Esophagus (tissue), 2 donors: ENCODE measurements at regions not wholly inside any gene's neighbourhood (a gene's known extent, or its start where the extent isn't known, plus 50 kb on each side); places are given as distances from the start of the nearest gene placed in this dataset.

ENCODE experiments used
- H3K27ac ChIP-seq, 2 donors: one replicate each; pipeline ENCODE4 v1.5.1; 2013; ENCODE audit warnings: low read depth in 2 of 2, mild to moderate bottlenecking in 2 of 2, inconsistent platforms in 1 of 2, low read length in 1 of 2, moderate library complexity in 1 of 2
- H3K27me3 ChIP-seq, 2 donors: one replicate each; pipeline ENCODE4 v1.6.1; 2013; ENCODE audit warnings: low read length in 2 of 2, control low read depth in 1 of 2, mild to moderate bottlenecking in 1 of 2; ENCODE audit not compliant: insufficient read depth in 2 of 2, control insufficient read depth in 1 of 2
- H3K36me3 ChIP-seq, 2 donors: one replicate each; pipeline ENCODE4 v1.6.1; 2013; ENCODE audit warnings: low read length in 1 of 2; ENCODE audit not compliant: control insufficient read depth in 2 of 2, insufficient read depth in 2 of 2
- H3K4me1 ChIP-seq, 2 donors: one replicate each; pipeline ENCODE4 v1.6.1; 2013; ENCODE audit warnings: low read length in 1 of 2; ENCODE audit not compliant: control insufficient read depth in 2 of 2, insufficient read depth in 2 of 2
- H3K4me3 ChIP-seq, 2 donors: one replicate each; pipeline ENCODE4 v1.5.1; 2013; ENCODE audit warnings: low read length in 2 of 2, mild to moderate bottlenecking in 2 of 2, low read depth in 1 of 2, moderate library complexity in 1 of 2
- H3K9me3 ChIP-seq, 2 donors: one replicate each; pipeline ENCODE4 v1.6.1; 2013; ENCODE audit warnings: mild to moderate bottlenecking in 2 of 2, low read depth in 1 of 2, low read length in 1 of 2, moderate library complexity in 1 of 2; ENCODE audit not compliant: control insufficient read depth in 2 of 2, insufficient read depth in 1 of 2
- WGBS, 2 donors: extraction: QIAGEN DNeasy Blood & Tissue Kit; methylation state at CpG; one replicate each; pipeline ENCODE4 v1.1.7; 2013; 5-methylcytosine and 5-hydroxymethylcytosine counted together
- donor health status: healthy with polysubstance abuse.
- donor health status: Bipolar disorder and iron deficiency.

- H3K27ac ChIP-seq: no peak overlapping the region
- H3K4me1 ChIP-seq: no peaks in the 10 kb centered on the region
- H3K36me3 ChIP-seq: no peaks in the 10 kb centered on the region
- no peaks in the 10 kb centered on the region for H3K27me3 ChIP-seq
- H3K9me3 ChIP-seq: peaks cover 0 to 2% of the 10 kb centered on the region in 2 donors
- no peak overlapping the region for H3K4me3 ChIP-seq
These were observed 126.9 kb downstream of the TDRD15 start for GRCh38 chr2:21250673-21251072.

GRCh38 chr2:21251216-21251980 is 127.6 kb downstream of the TDRD15 start:
- Histone ChIP-seq H3K27ac (no peak overlapping the region), H3K4me1 (no peaks in the 10 kb centered on the region), H3K9me3 (peaks cover 0 to 2% of the 10 kb centered on the region in 2 donors), H3K27me3 (no peaks in the 10 kb centered on the region), H3K4me3 (no peak overlapping the region), H3K36me3 (no peaks in the 10 kb centered on the region)
- WGBS, 2 donors: 57 to 66% methylated on average over 5 of the region's 5 CpGs

DNA sequence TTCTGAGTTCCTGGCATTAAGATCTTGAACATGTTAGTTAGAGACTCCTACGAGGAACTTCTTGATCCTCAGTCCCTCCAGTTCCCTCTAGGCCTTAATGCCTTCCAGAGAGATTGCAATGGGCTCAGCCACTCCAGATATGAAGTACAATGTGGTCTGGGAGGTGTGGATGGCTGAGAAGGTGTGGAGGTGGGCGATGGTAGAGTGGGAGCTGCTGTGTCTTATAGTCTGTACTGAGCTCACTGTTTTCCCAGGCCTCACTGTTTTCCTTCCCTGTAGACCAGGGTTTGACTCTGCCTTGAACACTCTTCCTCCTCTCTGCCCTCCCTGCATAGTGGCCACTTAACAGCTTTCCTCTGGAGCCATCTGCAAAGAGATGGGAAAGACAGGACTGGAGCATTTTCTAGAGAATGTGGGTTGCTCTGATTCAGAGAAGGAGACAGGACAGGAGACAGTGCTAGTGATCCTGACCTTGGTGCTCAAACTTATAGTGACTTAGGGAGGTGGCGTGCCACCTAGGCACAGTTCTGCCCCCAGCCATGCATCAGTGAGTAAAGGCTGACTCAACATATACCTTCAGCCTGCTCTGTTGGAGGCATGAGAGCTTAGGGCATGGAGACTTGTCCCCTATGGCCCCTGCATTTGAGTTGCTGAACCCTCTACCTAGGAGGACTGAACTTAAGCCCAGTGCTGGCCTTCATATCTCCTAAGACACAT is 129.7 kb downstream of the TDRD15 start:
- WGBS, 2 donors: 72 to 79% methylated on average over 3 of the region's 3 CpGs
- H3K27ac ChIP-seq: no peak overlapping the region
- no peaks in the 10 kb centered on the region for H3K36me3 ChIP-seq
- H3K27me3 ChIP-seq: no peaks in the 10 kb centered on the region
- H3K9me3 ChIP-seq: peaks cover 0 to 2% of the 10 kb centered on the region in 2 donors
- no peaks in the 10 kb centered on the region for H3K4me1 ChIP-seq
- H3K4me3 ChIP-seq: no peak overlapping the region

- H3K9me3 ChIP-seq: peaks cover 0 to 2% of the 10 kb centered on the region in 2 donors
- H3K4me1 ChIP-seq: no peaks in the 10 kb centered on the region
- no peak overlapping the region for H3K4me3 ChIP-seq
- H3K27ac ChIP-seq: no peak overlapping the region
- H3K36me3 ChIP-seq: no peaks in the 10 kb centered on the region
- no peaks in the 10 kb centered on the region for H3K27me3 ChIP-seq
- 77 to 79% methylated on average over 6 of the region's 6 CpGs for WGBS, 2 donors
These were observed 130.6 kb downstream of the TDRD15 start for GRCh38 chr2:21254170-21254965.

- Histone ChIP-seq H3K4me1 (no peaks in the 10 kb centered on the region), H3K27me3 (no peaks in the 10 kb centered on the region), H3K27ac (no peak overlapping the region), H3K4me3 (no peak overlapping the region), H3K36me3 (no peaks in the 10 kb centered on the region), H3K9me3 (peaks cover 0 to 2% of the 10 kb centered on the region in 2 donors)
- WGBS, 2 donors: 57 to 69% methylated on average over 5 of the region's 5 CpGs
These were observed 132.2 kb downstream of the TDRD15 start for GRCh38 chr2:21256006-21256405.

GRCh38 chr2:21257621-21258020 is 133.9 kb downstream of the TDRD15 start:
- Histone ChIP-seq H3K4me1 (no peaks in the 10 kb centered on the region), H3K27ac (no peak overlapping the region), H3K9me3 (peaks cover 0 to 2% of the 10 kb centered on the region in 2 donors), H3K4me3 (no peak overlapping the region), H3K27me3 (no peaks in the 10 kb centered on the region), H3K36me3 (no peaks in the 10 kb centered on the region)
- 66 to 68% methylated on average over 2 of the region's 2 CpGs for WGBS, 2 donors

- H3K4me3 ChIP-seq: no peak overlapping the region
- 50 to 61% methylated on average over 4 of the region's 4 CpGs for WGBS, 2 donors
- no peaks in the 10 kb centered on the region for H3K36me3 ChIP-seq
- H3K27me3 ChIP-seq: no peaks in the 10 kb centered on the region
- no peak overlapping the region for H3K27ac ChIP-seq
- no peaks in the 10 kb centered on the region for H3K4me1 ChIP-seq
- H3K9me3 ChIP-seq: peaks cover 0 to 2% of the 10 kb centered on the region in 2 donors
These were observed 134.3 kb downstream of the TDRD15 start for GRCh38 chr2:21258082-21258481.

GRCh38 chr2:21260311-21260710 is 136.5 kb downstream of the TDRD15 start:
- Histone ChIP-seq H3K36me3 (no peaks in the 10 kb centered on the region), H3K27ac (no peak overlapping the region), H3K27me3 (no peaks in the 10 kb centered on the region), H3K4me3 (no peak overlapping the region), H3K9me3 (no peaks in the 10 kb centered on the region), H3K4me1 (no peaks in the 10 kb centered on the region)
- WGBS, 2 donors: 82 to 86% methylated on average over 3 of the region's 3 CpGs

DNA sequence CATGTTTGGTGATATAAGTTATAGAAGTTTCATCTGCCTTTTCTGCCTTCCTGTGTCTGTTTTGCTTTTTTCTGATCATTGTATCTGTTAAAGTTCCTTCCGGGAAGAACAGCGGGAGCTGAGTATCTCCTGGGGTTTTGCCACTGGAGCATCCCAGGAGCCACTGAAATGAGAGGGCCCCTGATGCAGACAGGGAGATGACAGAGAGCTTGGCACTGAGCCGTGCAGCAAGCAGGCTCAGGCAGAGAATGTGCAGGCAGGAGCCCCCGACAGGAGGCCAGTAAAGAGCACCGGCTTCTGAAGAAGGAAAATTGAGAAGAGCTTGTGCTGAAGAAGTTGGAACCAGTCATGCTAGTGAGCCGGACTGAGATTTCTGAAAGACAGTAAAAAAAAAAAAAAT is 137.8 kb downstream of the TDRD15 start:
- H3K27ac ChIP-seq: no peak overlapping the region
- WGBS, 2 donors: 74 to 75% methylated on average over 6 of the region's 6 CpGs
- no peaks in the 10 kb centered on the region for H3K4me1 ChIP-seq
- H3K4me3 ChIP-seq: no peak overlapping the region
- no peaks in the 10 kb centered on the region for H3K27me3 ChIP-seq
- H3K36me3 ChIP-seq: no peaks in the 10 kb centered on the region
- no peaks in the 10 kb centered on the region for H3K9me3 ChIP-seq
